CD4-positive, alpha-beta T cell (primary cell): ENCODE measurements at regions not wholly inside any gene's neighbourhood (a gene's known extent, or its start where the extent isn't known, plus 50 kb on each side); places are given as distances from the start of the nearest gene placed in this dataset.

Experiments
- ATAC-seq: fragments of 200-7000 bp; cut with Tn5 transposase; one replicate; pipeline ENCODE4 v1.10.0; 2022; ENCODE audit warnings: mild to moderate bottlenecking; ENCODE audit not compliant: poor library complexity
- CTCF ChIA-PET: fragments of 350-600 bp; sonication (Branson Sonifier 250); formaldehyde crosslinking; loops from one replicate; lab custom pipeline; 2021; ENCODE audit warnings: antibody characterized with exemption, inconsistent platforms; lab: Charles Lee
- POLR2A ChIA-PET: fragments of 350-600 bp; sonication (Branson Sonifier 250); formaldehyde crosslinking; loops from one replicate; lab custom pipeline; 2021; ENCODE audit warnings: antibody characterized with exemption, inconsistent platforms; lab: Charles Lee
- DNase-seq, 14 experiments: peaks; one replicate each; pipeline ENCODE4 v3.0.0-alpha.2; 2013 to 2020; ENCODE audit warnings: mixed read lengths in 2 of 14
- H3K27ac ChIP-seq, 2 donors: one replicate each; pipeline versions ENCODE4 v1.5.1 to v1.7.0; 2013; ENCODE audit warnings: low read length in 2 of 2, low read depth in 1 of 2, mild to moderate bottlenecking in 1 of 2
- H3K27me3 ChIP-seq, 2 experiments: 1 replicate in 1 of 2; 2 replicates in 1 of 2; pipeline versions ENCODE4 v1.6.1 to v1.7.0; 2013; ENCODE audit warnings: low read length in 2 of 2, control low read depth in 1 of 2, mild to moderate bottlenecking in 1 of 2, moderate library complexity in 1 of 2; ENCODE audit not compliant: insufficient read depth in 2 of 2, control insufficient read depth in 1 of 2
- H3K36me3 ChIP-seq: one replicate; pipeline ENCODE4 v1.6.1; 2013; ENCODE audit warnings: low read length, control low read depth; ENCODE audit not compliant: insufficient read depth
- H3K4me1 ChIP-seq: one replicate; pipeline ENCODE4 v1.6.1; 2013; ENCODE audit warnings: low read length, control low read depth; ENCODE audit not compliant: insufficient read depth
- H3K4me3 ChIP-seq: one replicate; pipeline ENCODE4 v1.5.1; 2013; ENCODE audit warnings: mild to moderate bottlenecking, low read length, moderate library complexity
- H3K9me3 ChIP-seq, 2 experiments: 1 replicate in 1 of 2; 2 replicates in 1 of 2; pipeline versions ENCODE4 v1.6.1 to v1.7.0; 2013; ENCODE audit warnings: low read length in 2 of 2, mild to moderate bottlenecking in 2 of 2, control low read depth in 1 of 2, moderate library complexity in 1 of 2; ENCODE audit not compliant: control insufficient read depth in 1 of 2, insufficient read depth in 1 of 2
- H3K27ac Mint-ChIP-seq: one replicate; pipeline ENCODE4 v1.8.0; 2020; ENCODE audit warnings: mixed read lengths
- H3K27me3 Mint-ChIP-seq: one replicate; pipeline ENCODE4 v1.8.0; 2021; ENCODE audit warnings: mixed read lengths
- H3K36me3 Mint-ChIP-seq: one replicate; pipeline ENCODE4 v1.8.0; 2021; ENCODE audit warnings: low read depth, mixed read lengths
- H3K4me1 Mint-ChIP-seq: one replicate; pipeline ENCODE4 v1.8.0; 2021; ENCODE audit warnings: low read depth, mixed read lengths
- H3K4me3 Mint-ChIP-seq: one replicate; pipeline ENCODE4 v1.8.0; 2020; ENCODE audit warnings: mild to moderate bottlenecking, mixed read lengths
- H3K9me3 Mint-ChIP-seq: one replicate; pipeline ENCODE4 v1.8.0; 2020; ENCODE audit warnings: mixed read lengths
- intact Hi-C, 2 experiments: fragments of 100-400 bp; cut with DNase I in 1 of 2; cut with micrococcal nuclease in 1 of 2; formaldehyde crosslinking; loops; one replicate each; pipeline versions ENCODE4 v1.15.1 to v1.9.0; 2023 to 2025; cut with DNase I, micrococcal nuclease
- TF ChIP-seq, protein P1 (sequence below): fragments of 200-600 bp; IDR thresholded peaks from one replicate; pipeline ENCODE4 v1.8.0; 2022; ENCODE audit warnings: antibody characterized with exemption, mild to moderate bottlenecking

DNA sequence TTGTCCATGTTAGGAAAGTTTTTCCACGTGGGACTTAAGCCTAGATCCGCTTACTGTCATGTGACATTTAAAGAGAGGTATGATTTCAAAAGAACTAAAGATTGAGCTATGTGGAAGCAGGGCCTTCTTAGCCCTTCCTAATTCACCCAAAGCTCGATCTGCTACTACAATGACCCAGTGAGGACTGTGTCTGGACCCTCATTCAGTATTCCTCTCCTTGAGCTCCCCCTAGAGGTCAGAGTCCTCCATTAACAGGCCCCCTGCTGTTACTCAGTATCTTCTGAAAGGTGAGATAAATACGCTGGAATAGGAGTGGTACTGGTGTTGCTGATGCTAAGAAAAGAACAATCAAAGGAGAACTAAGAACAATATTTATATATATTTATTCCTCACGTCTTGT lies 414.0 kb downstream of the GJA1 start:
- H3K4me3 ChIP-seq = no peak overlapping the region
- POLR2A ChIA-PET = no interaction called here
- CTCF ChIA-PET = no interaction called here
- Mint-ChIP-seq H3K27me3 (no peaks in the 10 kb centered on the region), H3K4me1 (peaks cover 27% of the 10 kb centered on the region), H3K36me3 (no peaks in the 10 kb centered on the region), H3K9me3 (no peaks in the 10 kb centered on the region), H3K4me3 (no peak overlapping the region), H3K27ac (no peak overlapping the region)
- ATAC-seq = no peak
- no peaks in the 10 kb centered on the region for H3K36me3 ChIP-seq
- peak in 4 of 14 experiments; percentile 6 to 42 (median 32) for DNase-seq
- TF ChIP-seq, protein P1, sequence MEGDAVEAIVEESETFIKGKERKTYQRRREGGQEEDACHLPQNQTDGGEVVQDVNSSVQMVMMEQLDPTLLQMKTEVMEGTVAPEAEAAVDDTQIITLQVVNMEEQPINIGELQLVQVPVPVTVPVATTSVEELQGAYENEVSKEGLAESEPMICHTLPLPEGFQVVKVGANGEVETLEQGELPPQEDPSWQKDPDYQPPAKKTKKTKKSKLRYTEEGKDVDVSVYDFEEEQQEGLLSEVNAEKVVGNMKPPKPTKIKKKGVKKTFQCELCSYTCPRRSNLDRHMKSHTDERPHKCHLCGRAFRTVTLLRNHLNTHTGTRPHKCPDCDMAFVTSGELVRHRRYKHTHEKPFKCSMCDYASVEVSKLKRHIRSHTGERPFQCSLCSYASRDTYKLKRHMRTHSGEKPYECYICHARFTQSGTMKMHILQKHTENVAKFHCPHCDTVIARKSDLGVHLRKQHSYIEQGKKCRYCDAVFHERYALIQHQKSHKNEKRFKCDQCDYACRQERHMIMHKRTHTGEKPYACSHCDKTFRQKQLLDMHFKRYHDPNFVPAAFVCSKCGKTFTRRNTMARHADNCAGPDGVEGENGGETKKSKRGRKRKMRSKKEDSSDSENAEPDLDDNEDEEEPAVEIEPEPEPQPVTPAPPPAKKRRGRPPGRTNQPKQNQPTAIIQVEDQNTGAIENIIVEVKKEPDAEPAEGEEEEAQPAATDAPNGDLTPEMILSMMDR = peak; percentile 24
- no peaks in the 10 kb centered on the region for H3K27me3 ChIP-seq
- no peaks in the 10 kb centered on the region for H3K4me1 ChIP-seq
- intact Hi-C loops = loop anchor here (5.0 kb wide), 2 partner anchors 417 to 792 kb away; no protein-coding TSS in a partner anchor
- H3K27ac ChIP-seq = no peak overlapping the region
- no peaks in the 10 kb centered on the region for H3K9me3 ChIP-seq

DNA sequence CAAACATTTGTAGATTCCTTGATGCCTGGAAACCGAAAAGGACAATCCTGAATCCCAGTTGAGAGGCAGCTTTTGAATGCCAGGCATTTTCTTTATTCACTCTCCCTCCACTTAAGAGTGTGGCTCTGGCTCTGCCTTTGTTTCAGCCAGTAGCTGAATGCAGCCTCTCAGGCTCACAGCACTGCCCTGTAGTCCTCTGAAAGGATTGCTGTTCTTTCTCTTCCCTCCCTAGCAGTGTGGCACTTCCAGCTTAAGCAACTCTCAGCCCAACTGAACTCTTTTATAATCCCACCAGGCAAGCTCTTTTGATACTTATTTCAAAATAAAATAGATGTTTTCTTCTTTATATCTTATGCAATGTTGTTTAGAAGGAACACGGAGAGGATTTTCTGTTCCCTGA lies 415.6 kb downstream of the GJA1 start:
- Histone ChIP-seq H3K4me1 (no peaks in the 10 kb centered on the region), H3K27ac (no peak overlapping the region), H3K27me3 (no peaks in the 10 kb centered on the region), H3K9me3 (no peaks in the 10 kb centered on the region), H3K36me3 (no peaks in the 10 kb centered on the region), H3K4me3 (no peak overlapping the region)
- peaks cover 27% of the 10 kb centered on the region for H3K4me1 Mint-ChIP-seq
- H3K4me3 Mint-ChIP-seq = no peak overlapping the region
- TF ChIP-seq, protein P1 = no peak
- no peaks in the 10 kb centered on the region for H3K27me3 Mint-ChIP-seq
- H3K27ac Mint-ChIP-seq = no peak overlapping the region
- no peak for ATAC-seq
- intact Hi-C loops = no loop called here
- POLR2A ChIA-PET = no interaction called here
- H3K9me3 Mint-ChIP-seq = no peaks in the 10 kb centered on the region
- no peaks in the 10 kb centered on the region for H3K36me3 Mint-ChIP-seq
- no peak for DNase-seq
- CTCF ChIA-PET = interaction anchor here (0.7 kb wide), 1 partner anchor 1559 kb away, joined by 3 read pairs; no protein-coding TSS in a partner anchor

DNA sequence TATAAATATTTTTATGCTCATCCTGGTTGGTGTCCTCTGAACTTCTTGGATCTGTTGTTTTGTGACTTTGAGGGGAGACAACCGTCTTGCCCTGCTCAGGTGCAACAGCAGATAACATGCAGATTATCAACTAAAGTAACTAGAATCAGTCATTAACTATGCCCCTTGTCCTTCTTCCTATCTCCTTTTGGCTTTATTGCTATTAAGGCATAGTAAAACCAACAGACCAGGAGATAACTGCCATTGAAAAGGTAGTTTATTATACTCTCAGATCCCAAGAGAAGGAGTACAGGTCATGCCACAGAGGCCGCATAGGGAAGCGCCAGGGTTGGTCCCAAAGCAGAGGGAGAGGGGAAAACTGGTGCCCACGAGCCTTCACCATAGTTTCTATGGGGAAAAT lies 418.2 kb downstream of the GJA1 start:
- no peaks in the 10 kb centered on the region for H3K27me3 Mint-ChIP-seq
- Histone ChIP-seq H3K4me1 (no peaks in the 10 kb centered on the region), H3K27me3 (no peaks in the 10 kb centered on the region), H3K4me3 (no peak overlapping the region), H3K9me3 (no peaks in the 10 kb centered on the region), H3K27ac (no peak overlapping the region), H3K36me3 (no peaks in the 10 kb centered on the region)
- no peak for DNase-seq
- no peak overlapping the region for H3K4me3 Mint-ChIP-seq
- no peaks in the 10 kb centered on the region for H3K36me3 Mint-ChIP-seq
- intact Hi-C loops = no loop called here
- ATAC-seq = no peak
- no peak overlapping the region for H3K27ac Mint-ChIP-seq
- TF ChIP-seq, protein P1 = no peak
- peaks cover 14% of the 10 kb centered on the region for H3K4me1 Mint-ChIP-seq
- no peaks in the 10 kb centered on the region for H3K9me3 Mint-ChIP-seq
- CTCF ChIA-PET = no interaction called here
- POLR2A ChIA-PET = no interaction called here
